CD4-positive, alpha-beta T cell treated with Interleukin-12 subunit alpha and Interleukin-12 subunit beta, for 1 hour (primary cell): ENCODE measurements at regions not wholly inside any gene's neighbourhood (a gene's known extent, or its start where the extent isn't known, plus 50 kb on each side); places are given as distances from the start of the nearest gene placed in this dataset.
"Not testable (repeated sequence)": the region's sequence is repeated elsewhere in the genome, so short reads cannot be mapped to it uniquely, and the experiment has no call there.

Experiments used
- DNase-seq: peaks from one replicate; pipeline ENCODE4 v3.0.0-alpha.2; 2020

- no peak for DNase-seq
Observed at GRCh38 chr9:129430940-129431643, 189.8 kb downstream of the C9orf50 start.

GRCh38 chr9:129428864-129429577 is 191.9 kb downstream of the C9orf50 start:
- no peak for DNase-seq

DNA sequence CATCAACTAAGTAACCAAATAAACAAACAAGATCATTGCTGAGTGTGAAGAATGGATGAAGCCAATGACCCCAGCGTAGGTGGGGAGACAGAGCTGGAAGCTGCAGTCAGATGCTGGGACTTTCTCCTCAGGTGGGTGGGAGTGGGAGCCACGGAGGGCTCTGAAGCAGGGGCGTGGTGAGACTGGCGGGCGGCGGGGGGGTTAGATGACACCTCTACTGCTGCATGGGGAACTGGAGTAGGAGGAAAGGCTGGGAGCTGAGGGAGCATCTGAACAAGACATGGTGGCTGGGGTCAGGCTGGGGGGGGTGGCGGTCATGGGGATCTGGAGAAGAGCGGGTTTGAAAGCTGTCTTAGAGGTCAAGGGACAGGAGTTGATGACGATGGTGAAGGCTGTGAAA is 193.8 kb downstream of the C9orf50 start:
- DNase-seq: no peak

DNA sequence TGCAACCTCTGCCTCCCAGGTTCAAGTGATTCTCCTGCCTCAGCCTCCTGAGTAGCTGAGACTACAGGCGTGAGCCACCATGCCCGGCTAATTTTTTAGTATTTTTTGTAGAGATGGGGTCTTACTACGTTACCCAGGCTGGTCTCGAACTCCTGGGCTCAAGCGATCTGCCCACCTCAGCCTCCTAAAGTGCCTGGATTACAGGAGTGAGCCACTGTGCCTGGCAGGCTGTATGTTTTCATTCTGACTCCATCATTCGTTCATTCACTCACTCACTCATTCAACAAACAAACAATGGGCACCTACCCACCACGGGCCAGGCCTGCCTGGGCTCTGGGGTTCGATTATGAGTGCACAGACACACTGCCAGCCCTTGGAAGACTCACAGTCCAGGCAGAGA is 197.1 kb downstream of the C9orf50 start:
- DNase-seq: not testable (repeated sequence)

DNA sequence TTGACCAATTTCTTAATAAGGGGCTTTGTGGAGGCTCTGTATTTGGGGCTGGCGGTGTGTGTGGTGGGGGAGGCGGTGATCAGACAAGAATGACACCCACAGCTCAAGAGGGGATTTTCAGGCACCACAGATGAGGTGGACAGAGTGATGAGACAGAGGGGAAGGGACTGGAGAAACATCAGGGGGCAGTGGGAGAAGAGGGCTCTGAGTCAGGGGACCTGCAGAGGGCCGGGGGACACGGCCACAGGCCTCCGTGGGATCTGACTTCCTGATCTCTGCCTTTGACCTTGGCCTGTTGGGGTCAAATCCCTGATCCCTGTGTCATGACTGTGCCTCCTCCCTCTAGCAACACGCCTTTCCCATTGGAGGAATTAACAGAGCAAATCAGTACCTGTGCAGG is 197.7 kb downstream of the C9orf50 start:
- DNase-seq: no peak

GRCh38 chr9:129422843-129423192 is 198.1 kb downstream of the C9orf50 start:
- DNase-seq: peak; percentile 16

- DNase-seq: no peak
Observed at GRCh38 chr9:129422032-129422842, 198.7 kb downstream of the C9orf50 start.

DNA sequence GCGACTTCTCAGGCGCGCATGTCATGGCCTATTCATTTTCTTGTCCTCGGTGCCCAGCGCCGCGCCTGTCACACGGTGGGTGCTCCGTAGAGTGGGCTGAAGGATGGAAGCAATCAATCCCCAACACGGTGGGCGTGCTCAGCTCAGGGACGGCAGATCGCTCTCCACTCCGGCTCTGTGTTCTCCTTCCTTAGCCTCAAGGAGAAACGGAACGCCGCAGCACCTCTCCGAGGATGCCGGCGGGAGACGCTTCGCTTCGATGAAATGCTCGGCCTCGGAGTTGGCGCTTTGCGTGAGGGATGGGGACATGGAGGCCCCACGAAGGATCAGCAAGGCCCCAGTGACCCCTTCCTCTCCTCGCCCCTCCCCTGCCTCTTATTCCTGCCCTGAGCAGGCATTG is 199.5 kb downstream of the C9orf50 start:
- DNase-seq: no peak

DNA sequence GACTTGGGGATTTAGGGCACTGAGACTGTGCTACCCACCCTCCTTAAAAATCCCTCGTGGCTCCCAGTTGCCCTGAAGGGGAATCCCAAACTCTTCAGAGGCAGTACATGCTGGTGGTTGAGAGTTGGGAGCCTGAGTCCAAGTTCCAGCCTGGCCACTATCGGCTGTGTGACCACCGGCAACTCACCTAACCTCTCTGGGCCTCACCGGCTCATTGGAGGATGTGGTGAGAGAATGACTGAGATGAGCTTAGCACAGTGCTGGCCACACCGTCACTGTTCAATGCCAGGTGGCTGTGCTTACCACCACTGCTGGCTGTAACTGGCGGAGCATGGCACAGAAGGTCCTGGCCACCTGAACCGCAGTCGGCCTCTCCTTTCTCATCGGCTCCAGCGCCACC is 200.2 kb downstream of the C9orf50 start:
- no peak for DNase-seq

DNA sequence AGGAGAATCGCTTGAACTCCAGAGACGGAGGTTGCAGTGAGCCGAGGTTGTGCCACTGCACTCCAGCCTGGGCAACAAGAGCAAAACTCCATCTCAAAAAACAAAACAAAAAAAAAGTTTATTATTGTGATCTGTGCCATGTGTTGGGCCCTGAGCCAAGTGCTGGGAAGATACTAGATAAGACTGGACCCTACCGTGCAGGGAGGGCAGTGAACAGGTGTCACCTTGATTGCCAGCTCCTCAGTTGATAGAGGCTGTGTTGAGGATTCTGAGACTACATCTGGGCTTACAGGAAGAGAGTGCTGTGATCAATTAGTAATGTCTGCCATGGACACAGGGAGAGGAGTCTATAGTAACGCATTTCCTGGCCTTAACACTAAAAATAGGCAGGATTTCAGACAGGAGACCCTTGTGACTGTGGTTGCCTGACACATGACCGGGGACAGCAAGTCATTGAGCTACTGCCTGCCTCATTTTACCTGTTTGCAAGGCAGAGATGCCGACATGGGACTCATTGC is 201.5 kb downstream of the C9orf50 start:
- DNase-seq: no peak

GRCh38 chr9:129418451-129418850 is 202.4 kb downstream of the C9orf50 start:
- no peak for DNase-seq

DNA sequence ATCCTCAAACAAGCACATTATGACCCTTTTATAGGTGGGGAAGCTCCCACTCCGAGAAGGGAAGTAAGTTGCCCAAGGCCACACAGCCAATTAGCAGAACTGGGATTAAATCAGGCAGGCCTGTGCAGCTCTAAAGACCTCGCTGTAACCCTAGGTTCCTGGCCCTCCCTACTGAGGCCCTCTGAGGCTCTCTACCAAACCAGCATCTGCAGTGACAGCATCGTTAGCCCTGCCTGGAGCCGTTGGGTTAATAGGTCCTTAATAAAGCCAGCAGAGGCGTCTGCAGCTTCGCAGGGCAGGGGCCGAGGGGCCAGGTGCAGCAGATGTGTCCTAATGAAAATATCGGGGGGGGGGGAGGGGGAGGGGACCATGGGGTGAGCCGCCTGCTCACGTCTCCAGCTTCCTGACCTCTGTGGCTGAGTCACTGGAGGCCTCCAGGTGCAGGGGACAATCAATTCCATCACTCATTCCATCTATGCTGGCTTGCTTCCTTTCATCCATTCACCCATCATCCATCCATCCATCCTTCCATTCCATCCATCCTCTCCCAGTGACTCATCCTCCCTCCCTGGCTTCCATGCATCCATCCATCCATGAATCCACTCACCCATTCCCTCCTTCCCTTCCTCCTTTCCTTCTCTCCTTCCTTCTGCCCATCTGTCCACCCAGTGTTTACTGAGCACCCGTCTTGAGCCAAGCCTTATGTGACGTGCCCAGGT is 203.9 kb downstream of the C9orf50 start:
- DNase-seq: no peak

DNA sequence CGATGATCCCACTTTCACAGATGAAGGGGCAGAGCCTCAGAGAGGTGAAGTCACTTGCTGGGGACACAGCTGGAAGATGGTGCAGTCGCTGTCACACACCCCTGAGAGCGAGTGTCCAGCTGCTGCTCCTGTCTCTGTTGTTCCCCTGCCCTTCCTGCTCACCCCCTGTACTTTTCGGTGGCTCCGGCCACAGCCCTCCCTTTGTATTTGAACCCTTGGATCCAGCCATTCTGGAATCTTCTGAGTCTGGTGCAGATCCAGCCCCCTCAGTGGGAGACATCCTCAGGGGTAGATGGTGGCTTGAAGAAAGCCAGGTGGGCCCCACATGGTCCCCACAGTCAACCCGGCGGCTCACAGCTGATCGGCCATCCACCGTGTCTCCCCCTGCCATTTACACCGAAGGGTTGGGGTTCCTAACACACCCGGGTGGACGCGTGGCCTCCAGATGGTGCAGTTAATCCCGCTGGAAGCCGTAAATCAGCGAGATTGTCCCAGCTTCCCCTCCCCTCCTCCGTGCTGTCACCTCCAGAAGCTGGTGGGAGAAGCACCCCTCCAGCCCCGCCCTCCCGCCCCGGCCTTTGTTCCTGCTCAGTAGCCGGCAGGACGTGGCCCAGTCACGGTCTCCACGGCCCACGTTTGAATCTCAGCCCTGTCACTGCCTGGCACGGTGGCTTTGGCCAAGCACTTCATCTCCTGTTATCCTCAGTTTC is 204.8 kb downstream of the C9orf50 start:
- no peak for DNase-seq

DNA sequence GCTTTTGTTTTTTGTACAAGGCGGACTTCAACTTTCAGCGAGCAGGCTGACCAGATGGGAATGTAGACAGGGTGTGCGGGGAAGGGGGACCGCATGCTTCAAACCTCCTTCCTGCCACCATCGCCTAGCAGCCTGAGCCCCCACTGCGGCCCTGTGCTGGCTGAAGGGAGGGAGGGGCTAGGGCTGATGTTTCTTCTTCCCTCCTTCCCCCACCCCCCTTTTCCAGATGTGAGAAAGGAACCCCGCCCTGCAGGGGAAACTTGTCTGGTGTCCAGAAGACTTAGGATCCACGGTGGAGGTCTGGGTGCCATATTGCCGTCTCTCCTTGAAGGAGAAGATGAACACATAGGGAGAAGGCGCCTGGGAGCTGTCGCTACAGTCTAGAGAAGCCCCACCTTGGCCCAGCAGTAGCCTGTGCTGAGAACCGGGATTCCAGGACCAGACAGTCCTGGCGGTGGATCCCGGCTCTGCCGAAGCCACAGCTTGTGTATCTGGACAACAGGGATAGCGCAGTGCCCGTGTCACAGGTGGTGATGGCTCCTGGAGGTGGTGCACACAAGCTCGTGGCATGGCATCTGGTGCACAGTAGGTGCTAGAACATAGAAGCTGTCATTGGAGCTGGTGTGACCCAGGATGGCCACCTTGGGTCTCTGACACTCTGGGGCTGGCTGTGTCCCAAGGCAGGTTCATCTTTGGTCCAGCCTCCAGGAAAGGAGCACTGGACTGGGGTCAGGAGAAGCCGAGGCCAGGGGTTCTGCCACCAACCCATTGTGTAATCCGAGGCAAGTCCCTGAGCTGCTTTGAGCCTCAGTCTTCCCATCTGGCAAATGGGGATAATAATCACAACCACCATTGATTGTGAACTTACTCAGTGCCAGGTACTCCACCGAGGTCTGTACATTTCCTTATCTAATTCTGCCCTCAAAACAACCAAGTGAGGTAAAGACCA is 205.6 kb downstream of the C9orf50 start:
- no peak for DNase-seq

- peak; percentile 62 for DNase-seq
Observed at GRCh38 chr9:129414377-129414992, 206.4 kb downstream of the C9orf50 start.

- peak; percentile 99 for DNase-seq
Observed at GRCh38 chr9:129413537-129414376, 207.1 kb downstream of the C9orf50 start.

- no peak for DNase-seq
Observed at GRCh38 chr9:129412814-129413536, 207.9 kb downstream of the C9orf50 start.

GRCh38 chr9:129412176-129412813 is 208.6 kb downstream of the C9orf50 start:
- not testable (repeated sequence) for DNase-seq
